ENCODE measurements at regions not wholly inside any gene's neighbourhood (a gene's known extent, or its start where the extent isn't known, plus 50 kb on each side); places are given as distances from the start of the nearest gene placed in this dataset.
"Not testable (repeated sequence)": the region's sequence is repeated elsewhere in the genome, so short reads cannot be mapped to it uniquely, and the experiment has no call there.

DNA sequence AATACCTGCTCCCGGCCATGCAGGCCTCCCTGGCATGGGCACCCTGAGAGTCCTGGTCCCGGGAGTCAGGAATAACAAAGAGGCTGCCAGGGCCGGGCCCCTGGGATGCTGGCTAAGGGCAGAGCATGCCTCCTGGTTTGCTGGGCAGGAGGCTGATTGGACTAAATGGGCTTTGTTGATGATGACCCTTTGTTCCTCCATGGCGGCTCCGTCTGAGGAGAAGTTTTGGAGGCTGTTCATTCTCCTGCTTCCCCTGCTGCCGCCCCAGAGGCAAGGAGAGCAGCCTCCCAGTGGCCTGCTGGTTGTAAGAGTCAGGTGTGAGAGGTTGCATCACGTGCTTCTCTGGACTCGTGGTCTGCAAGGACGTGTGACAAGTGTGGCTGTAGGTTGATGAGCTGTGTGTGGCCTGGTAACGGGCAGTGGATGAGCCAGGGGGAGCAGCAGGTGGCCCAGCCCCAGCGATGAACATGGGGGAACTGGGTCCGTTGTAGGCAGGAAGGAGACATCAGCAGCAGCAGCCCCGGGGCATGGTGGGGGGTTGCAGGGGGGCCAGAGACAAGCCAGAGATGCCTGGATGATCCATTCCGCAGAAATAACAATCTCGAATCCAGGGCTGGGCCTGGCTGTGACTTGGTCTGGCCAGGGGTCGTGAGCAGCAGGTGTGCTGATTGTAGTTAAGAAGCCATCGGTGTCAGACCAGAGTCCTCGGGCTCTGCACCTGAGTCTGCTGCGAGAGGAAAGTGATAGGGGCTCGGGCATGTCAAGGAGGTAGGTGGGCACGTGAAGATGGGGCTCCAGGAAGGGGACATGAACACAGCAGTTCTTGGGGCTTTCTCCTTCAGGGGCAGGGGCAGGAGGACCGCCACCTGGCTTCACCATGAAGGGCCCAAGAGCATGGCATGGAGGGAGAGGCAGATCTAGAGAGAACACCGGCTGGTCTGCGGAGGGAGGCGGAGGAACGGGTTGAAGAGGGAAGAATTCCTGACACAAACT, 101.4 kb downstream of the TNFRSF13B start:
- no peak for DNase-seq (ENCODE audit: low read depth)

GRCh38 chr17:16869531-16870252, 102.2 kb downstream of the TNFRSF13B start:
- not testable (repeated sequence) for DNase-seq (ENCODE audit: low read depth)

DNA sequence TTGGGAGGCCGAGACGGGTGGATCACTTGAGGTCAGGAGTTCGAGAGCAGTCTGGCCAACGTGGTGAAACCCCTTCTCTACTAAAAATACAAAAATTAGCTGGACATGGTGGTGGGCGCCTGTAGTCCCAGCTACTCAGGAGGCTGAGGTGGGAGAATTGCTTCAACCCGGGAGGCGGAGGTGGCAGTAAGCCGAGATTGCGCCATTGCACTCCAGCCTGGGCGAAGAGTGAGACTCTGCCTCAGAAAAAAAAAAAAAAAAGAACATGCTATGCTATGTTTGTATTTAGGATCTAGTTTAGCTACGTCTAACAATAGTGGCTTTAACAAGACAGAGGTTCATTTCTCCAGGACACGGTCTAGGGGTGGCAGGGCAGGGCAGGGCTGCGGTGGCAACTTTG, 103.3 kb downstream of the TNFRSF13B start:
- DNase-seq (ENCODE audit: low read depth), result not testable (repeated sequence)

- DNase-seq (ENCODE audit: low read depth), result not testable (repeated sequence)
Measured at GRCh38 chr17:16867545-16867944, 104.4 kb downstream of the TNFRSF13B start.

DNA sequence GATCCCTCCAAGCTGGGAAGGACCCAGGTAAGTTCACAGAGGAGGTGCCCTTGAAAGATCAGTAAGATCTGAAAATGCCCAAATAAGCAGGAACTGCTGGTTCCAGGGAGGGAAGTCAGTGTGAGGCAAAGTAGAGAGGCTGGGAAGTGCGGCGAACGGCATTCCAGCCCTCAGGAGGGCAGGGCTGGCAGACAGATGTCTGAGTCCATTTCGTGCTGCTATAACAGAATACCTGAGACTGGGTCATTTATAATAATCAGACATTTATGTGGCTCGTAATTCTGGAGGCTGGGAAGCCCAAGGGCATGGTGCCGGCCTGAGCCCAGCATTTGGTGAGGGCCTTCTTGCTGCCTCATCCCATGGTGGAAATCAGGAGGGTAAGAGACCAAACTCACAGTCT, 105.1 kb downstream of the TNFRSF13B start:
- not testable (repeated sequence) for DNase-seq (ENCODE audit: low read depth)

GRCh38 chr17:16866436-16866835, 105.5 kb downstream of the TNFRSF13B start:
- no peak for DNase-seq (ENCODE audit: low read depth)

- DNase-seq (ENCODE audit: low read depth), result not testable (repeated sequence)
Measured at GRCh38 chr17:16865704-16866103, 106.2 kb downstream of the TNFRSF13B start.

GRCh38 chr17:16865077-16865613, 106.8 kb downstream of the TNFRSF13B start:
- DNase-seq (ENCODE audit: low read depth), result not testable (repeated sequence)

DNA sequence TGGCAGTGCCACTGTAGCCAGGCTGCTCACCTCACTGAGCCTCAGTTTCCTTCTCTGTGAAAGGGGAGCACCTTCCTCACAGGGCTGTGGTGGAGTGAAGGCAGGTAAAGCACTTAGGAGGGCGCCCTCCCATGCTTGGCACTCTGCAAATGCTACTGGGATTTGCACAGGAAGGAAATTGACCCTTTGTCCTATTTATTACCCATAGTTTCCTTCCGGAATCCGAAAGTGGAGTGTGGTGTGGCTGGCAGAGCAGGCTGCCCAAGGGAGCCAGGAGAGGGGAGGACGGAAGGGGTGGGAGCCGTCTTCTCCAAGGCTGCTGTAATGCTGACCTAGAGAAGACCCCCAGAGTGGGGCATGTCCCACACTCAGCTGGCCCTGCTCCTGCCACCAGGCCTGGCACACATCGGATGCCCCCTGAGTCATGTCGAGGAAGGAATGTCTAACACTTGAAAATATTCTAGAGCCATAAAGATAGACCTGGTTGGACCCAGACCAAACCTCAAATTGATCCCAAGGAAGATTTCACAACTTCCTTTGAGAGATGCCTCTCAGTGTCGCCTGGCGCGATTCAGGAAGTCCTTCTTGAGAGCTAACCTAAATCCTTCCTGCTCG, 107.3 kb downstream of the TNFRSF13B start:
- peak; percentile 13 for DNase-seq (ENCODE audit: low read depth)

DNA sequence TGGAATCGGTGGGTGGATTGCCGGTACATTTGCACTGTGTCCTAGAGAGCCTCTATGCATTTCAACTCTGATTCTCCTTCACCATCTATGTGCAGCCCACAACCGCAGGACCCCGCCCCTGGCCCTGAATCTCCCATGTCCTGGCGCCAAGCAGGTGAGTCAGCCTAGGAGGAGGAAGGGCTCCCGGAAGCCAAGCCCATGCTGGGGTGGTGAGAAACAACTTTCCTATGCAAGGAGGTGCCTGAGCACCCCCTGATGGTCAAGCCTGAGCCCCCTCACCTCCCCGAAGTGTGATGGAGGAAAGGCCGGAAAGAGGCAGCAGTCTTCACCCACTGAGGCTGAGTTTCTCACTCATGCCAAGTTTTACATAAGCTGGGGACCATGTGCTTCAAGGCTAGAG, 110.8 kb downstream of the TNFRSF13B start:
- DNase-seq (ENCODE audit: low read depth), result not testable (repeated sequence)

- DNase-seq (ENCODE audit: low read depth), result not testable (repeated sequence)
Measured at GRCh38 chr17:16860467-16860866, 111.5 kb downstream of the TNFRSF13B start.

GRCh38 chr17:16859515-16859914, 112.4 kb downstream of the TNFRSF13B start:
- DNase-seq (ENCODE audit: low read depth), result not testable (repeated sequence)

- DNase-seq (ENCODE audit: low read depth), result not testable (repeated sequence)
Measured at GRCh38 chr17:16857746-16858145, 114.2 kb downstream of the TNFRSF13B start.

GRCh38 chr17:16856846-16857245, 115.1 kb downstream of the TNFRSF13B start:
- DNase-seq (ENCODE audit: low read depth), result not testable (repeated sequence)

DNA sequence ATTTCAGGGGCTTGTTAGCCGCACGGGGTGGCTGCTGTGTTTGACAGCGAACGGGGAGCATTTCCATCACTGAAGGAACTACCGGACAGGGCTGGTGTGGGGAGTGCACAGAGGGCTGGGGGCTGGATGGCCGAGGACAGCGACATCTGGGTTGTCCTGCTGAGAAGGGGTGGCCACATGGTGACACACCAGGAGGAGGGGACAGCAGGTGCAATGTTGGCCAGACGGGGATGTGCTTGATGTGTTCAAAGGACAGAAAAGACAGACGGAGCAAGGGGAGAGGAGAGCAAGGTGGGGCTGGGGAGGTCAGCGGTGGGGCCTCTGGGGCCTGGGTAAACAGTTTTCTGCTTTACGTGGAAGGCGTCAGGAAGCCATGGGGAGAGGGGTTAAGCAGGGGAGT, 115.7 kb downstream of the TNFRSF13B start:
- DNase-seq (ENCODE audit: low read depth), result not testable (repeated sequence)

DNA sequence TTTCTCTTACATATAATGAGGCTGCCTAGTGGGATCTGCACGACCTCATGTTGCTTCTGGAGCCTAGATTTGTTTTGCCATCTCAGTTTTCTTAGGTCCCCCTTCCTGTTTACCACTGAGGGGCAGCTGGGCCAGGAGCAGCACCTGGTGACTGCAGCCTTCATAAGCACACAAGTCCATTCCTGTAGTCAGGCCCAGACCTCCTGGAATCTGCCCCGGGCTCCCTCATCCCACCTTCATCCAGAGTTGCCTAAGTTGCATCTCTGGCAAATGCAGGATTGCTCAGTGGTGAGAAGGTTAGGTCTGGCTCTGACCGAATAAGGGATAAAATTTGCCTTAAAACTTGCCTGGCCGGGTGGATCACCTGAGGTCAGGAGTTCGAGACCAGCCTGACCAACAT, 117.3 kb downstream of the TNFRSF13B start:
- DNase-seq (ENCODE audit: low read depth), result not testable (repeated sequence)

- no peak for DNase-seq (ENCODE audit: low read depth)
Measured at GRCh38 chr17:16853661-16854320, 118.1 kb downstream of the TNFRSF13B start.

- not testable (repeated sequence) for DNase-seq (ENCODE audit: low read depth)
Measured at GRCh38 chr17:16849861-16850260, 122.1 kb downstream of the TNFRSF13B start.

GRCh38 chr17:16848997-16849396, 122.9 kb downstream of the TNFRSF13B start:
- not testable (repeated sequence) for DNase-seq (ENCODE audit: low read depth)

DNA sequence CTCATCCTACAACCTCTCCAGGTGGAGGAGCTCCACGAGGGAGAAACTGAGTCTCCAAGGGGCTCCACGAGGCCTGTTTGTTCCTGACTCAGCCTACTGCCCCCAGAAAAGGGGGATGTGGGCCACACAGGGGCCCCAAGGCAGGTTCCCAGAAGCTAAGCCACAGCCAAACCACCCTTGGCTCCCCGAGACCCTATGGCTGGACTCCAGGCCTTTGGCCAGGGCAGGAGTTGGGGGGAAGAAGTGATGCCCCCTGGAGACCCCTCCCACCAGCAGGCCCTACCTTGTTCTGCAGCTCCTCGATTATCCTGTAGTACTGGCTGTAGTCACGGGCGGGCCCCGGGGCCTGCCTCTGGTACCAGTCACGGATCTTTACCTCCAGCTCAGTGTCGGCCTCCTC, 126.8 kb downstream of the TNFRSF13B start:
- not testable (repeated sequence) for DNase-seq (ENCODE audit: low read depth)

- not testable (repeated sequence) for DNase-seq (ENCODE audit: low read depth)
Measured at GRCh38 chr17:16844669-16845068, 127.2 kb downstream of the TNFRSF13B start.

Measured in LHCN-M2 (cell line).